ENCODE measurements at regions not wholly inside any gene's neighbourhood (a gene's known extent, or its start where the extent isn't known, plus 50 kb on each side); places are given as distances from the start of the nearest gene placed in this dataset.

DNA sequence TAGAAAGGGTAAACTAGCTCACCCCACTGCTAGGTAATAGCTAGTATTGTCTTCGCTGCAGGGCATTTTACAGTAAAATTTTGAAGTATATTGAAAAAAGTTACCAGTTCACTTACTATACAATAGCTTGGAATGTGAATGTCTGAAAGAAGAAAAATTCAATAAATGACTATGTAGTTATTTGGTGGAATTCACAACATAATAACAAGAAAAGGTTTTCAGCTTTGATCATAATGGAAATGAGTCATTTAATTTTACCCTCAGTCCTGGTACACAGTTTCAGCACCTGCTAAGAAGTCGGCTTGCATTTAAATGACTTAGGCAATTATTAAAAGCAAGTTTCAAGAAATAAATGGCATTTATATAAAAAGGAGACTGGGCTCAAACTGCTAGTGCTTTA is 90.4 kb downstream of the NUP35 start:
- ChIA-PET POLR2A (no interaction called here), CTCF (interaction anchor here (0.7 to 1.6 kb wide), 2 partner anchors 12 kb away, joined by 3 to 4 read pairs; no protein-coding TSS in a partner anchor)
- Mint-ChIP-seq H3K27me3 (no peaks in the 10 kb centered on the region), H3K36me3 (ENCODE audit: low read depth) (peaks cover 9% of the 10 kb centered on the region), H3K9me3 (ENCODE audit: low read depth) (no peaks in the 10 kb centered on the region), H3K27ac (no peak overlapping the region), H3K4me1 (peaks cover 17% of the 10 kb centered on the region), H3K4me3 (no peak overlapping the region)
- DNase-seq, result no peak
- intact Hi-C loops (cut with DNase I, micrococcal nuclease), result loop anchor here in 1 of 2 experiments (1.0 kb wide), 1 partner anchor 15 kb away; no protein-coding TSS in a partner anchor
- peak; percentile 42 for ATAC-seq

DNA sequence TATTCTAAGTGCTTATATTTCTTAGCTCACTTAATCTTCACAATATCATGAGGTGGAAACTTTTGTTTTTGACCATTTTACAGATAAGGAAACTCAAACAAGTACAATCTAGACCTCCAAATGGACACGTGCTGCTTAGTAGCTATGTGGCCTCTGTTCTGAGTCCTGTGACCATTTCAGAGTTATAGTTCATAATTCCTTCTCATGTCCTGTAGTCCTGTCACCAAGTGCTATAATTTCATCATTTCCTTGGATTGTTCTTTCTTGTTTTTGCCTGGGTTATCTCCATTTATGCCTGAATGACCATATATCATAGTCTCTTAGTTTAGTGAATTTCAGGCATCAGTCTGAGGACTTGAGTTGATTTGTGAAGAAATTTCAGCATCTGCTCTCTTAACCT is 91.7 kb downstream of the NUP35 start:
- ChIA-PET POLR2A (no interaction called here), CTCF (interaction anchor here (1.6 kb wide), 1 partner anchor 11 kb away, joined by 4 read pairs; no protein-coding TSS in a partner anchor)
- intact Hi-C loops (cut with DNase I, micrococcal nuclease), result no loop called here
- peaks cover 17% of the 10 kb centered on the region for H3K4me1 Mint-ChIP-seq
- no peak overlapping the region for H3K4me3 Mint-ChIP-seq
- no peak overlapping the region for H3K27ac Mint-ChIP-seq
- no peak for ATAC-seq
- no peaks in the 10 kb centered on the region for H3K9me3 Mint-ChIP-seq (ENCODE audit: low read depth)
- H3K27me3 Mint-ChIP-seq, result no peaks in the 10 kb centered on the region
- no peak for DNase-seq
- peaks cover 5% of the 10 kb centered on the region for H3K36me3 Mint-ChIP-seq (ENCODE audit: low read depth)

DNA sequence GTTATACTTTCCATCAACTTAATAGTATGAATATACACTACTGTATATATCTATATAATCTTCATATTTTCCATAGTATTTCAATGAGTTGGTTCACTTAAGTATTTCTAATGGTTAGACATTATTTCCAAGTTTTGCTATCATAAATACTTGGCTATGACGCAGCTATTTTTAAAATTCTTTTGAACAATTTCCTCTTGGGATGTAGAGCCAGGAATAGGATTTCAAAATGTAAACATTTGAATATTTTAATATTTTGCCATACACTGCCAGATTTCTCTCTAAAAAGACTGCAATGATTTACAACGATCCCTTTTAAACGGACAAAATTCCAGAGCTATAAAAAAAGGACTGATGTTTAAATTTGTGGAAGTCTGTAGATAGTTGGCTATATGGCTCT is 95.6 kb downstream of the NUP35 start:
- POLR2A ChIA-PET, result interaction anchor here (0.7 kb wide), 1 partner anchor 141 kb away, joined by 5 read pairs; the partner anchor contains the start of gene DUSP19
- no peak overlapping the region for H3K27ac Mint-ChIP-seq

DNA sequence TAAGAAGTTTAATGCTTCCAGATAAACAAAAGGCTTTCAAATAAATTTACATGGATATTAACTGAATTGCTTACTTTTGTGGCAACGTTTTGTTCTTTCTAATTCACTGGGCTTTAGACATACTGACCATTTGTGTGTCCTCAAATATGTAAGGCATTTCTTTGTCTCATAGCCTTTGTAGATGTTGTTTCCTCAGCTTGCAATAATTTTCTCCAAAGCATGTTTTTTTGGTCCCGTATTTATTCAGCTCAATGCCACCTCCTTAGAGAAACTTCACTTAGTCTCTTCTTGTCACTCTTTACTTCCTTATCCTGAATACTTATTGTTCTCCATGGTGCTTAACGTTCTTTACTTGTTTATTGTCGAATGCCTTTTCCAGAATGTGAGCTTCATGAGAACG is 98.5 kb downstream of the NUP35 start:
- DNase-seq, result no peak
- no peak for ATAC-seq
- intact Hi-C loops (cut with DNase I, micrococcal nuclease), result no loop called here
- ChIA-PET POLR2A (no interaction called here), CTCF (no interaction called here)
- Mint-ChIP-seq H3K4me1 (no peaks in the 10 kb centered on the region), H3K27ac (no peak overlapping the region), H3K27me3 (no peaks in the 10 kb centered on the region), H3K36me3 (ENCODE audit: low read depth) (peaks cover 14% of the 10 kb centered on the region), H3K9me3 (ENCODE audit: low read depth) (peaks cover 4% of the 10 kb centered on the region), H3K4me3 (no peak overlapping the region)

More for the DNA sequence above, 95.6 kb downstream of the NUP35 start:
- Mint-ChIP-seq H3K4me1 (peaks cover 1% of the 10 kb centered on the region), H3K27me3 (no peaks in the 10 kb centered on the region), H3K36me3 (ENCODE audit: low read depth) (peaks cover 7% of the 10 kb centered on the region), H3K9me3 (ENCODE audit: low read depth) (no peaks in the 10 kb centered on the region), H3K4me3 (no peak overlapping the region)
- DNase-seq (no peak), ATAC-seq (no peak)
- CTCF ChIA-PET, result interaction anchor here (0.6 kb wide), 1 partner anchor 604 kb away, joined by 4 read pairs; no protein-coding TSS in a partner anchor
- intact Hi-C loops (cut with DNase I, micrococcal nuclease), result no loop called here

DNA sequence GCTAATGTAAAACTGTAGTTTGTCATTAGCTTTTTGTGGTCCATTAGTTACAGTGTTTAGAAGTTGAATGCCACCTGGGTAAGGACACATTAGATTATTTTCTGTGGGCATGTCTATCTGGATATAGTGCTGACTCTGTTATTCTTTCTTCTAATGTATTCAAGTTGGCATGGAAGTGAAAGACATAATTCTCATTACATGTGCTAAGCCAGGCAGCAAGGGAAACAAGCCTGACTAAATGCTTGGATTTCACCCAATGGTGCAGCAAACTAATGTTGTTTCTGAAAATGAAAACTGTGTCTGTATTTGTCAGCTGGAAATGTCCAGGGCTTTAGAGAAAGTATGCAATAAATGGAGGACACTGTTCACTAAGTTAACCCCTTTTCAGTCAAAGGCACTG is 100.7 kb downstream of the NUP35 start:
- ATAC-seq (no peak), DNase-seq (no peak)
- ChIA-PET POLR2A (no interaction called here), CTCF (no interaction called here)
- Mint-ChIP-seq H3K4me1 (peaks cover 10% of the 10 kb centered on the region), H3K9me3 (ENCODE audit: low read depth) (peaks cover 4% of the 10 kb centered on the region), H3K27me3 (no peaks in the 10 kb centered on the region), H3K36me3 (ENCODE audit: low read depth) (peaks cover 14% of the 10 kb centered on the region), H3K27ac (no peak overlapping the region), H3K4me3 (no peak overlapping the region)
- intact Hi-C loops (cut with DNase I, micrococcal nuclease), result no loop called here

DNA sequence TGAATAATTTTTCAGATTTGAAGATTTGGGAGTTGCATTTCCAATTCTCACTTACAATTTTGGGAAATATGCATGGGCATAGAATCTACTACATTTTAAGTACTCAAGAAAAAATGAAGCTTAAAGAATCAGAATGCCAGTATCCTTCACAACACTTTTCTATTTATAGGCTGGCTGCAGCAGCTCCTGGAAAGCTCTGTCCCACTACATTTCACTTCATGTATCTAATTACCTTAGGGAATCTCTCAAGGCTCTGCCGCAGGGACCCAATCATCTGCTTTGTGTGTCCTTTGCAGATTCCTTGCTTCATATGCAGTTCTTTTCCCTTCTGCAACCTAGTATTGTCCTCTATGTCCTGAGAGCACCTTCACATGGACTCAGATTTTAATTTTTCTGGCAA is 102.9 kb downstream of the NUP35 start:
- intact Hi-C loops (cut with DNase I, micrococcal nuclease), result no loop called here
- H3K4me3 Mint-ChIP-seq, result no peak overlapping the region
- peaks cover 10% of the 10 kb centered on the region for H3K36me3 Mint-ChIP-seq (ENCODE audit: low read depth)
- no peak for ATAC-seq
- H3K27me3 Mint-ChIP-seq, result peaks cover 2% of the 10 kb centered on the region
- H3K4me1 Mint-ChIP-seq, result peaks cover 10% of the 10 kb centered on the region
- ChIA-PET POLR2A (no interaction called here), CTCF (interaction anchor here (1.4 kb wide), 1 partner anchor 12 kb away, joined by 4 read pairs; no protein-coding TSS in a partner anchor)
- peaks cover 4% of the 10 kb centered on the region for H3K9me3 Mint-ChIP-seq (ENCODE audit: low read depth)
- no peak overlapping the region for H3K27ac Mint-ChIP-seq
- DNase-seq, result no peak

DNA sequence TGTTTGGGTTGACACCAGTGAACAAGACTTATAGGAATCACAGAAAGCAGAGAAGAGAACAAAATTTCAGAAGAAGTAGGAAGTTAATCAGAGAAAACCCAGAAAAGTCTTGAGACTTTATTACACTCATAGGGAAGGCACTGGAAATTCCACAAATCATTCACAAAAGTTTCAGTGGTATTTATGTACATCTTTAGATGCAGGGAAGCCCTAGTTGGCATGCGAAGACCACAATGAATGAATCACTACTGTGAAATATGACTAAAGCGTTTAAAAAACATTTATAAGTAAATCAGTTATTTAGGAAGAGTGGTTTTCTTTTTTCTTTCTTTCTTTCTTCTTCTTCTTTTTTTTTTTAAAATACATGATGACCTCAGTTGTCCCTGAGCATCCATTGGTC is 105.1 kb downstream of the NUP35 start:
- CTCF ChIA-PET, result no interaction called here
- DNase-seq (peak; percentile 36), ATAC-seq (peak; percentile 76)
- Mint-ChIP-seq H3K4me3 (no peak overlapping the region), H3K4me1 (peaks cover 10% of the 10 kb centered on the region), H3K27ac (no peak overlapping the region), H3K27me3 (peaks cover 2% of the 10 kb centered on the region), H3K36me3 (ENCODE audit: low read depth) (peaks cover 7% of the 10 kb centered on the region), H3K9me3 (ENCODE audit: low read depth) (peaks cover 8% of the 10 kb centered on the region)
- POLR2A ChIA-PET, result no interaction called here
- intact Hi-C loops (cut with DNase I, micrococcal nuclease), result loop anchor here in 1 of 2 experiments (1.0 kb wide), 1 partner anchor 15 kb away; no protein-coding TSS in a partner anchor

DNA sequence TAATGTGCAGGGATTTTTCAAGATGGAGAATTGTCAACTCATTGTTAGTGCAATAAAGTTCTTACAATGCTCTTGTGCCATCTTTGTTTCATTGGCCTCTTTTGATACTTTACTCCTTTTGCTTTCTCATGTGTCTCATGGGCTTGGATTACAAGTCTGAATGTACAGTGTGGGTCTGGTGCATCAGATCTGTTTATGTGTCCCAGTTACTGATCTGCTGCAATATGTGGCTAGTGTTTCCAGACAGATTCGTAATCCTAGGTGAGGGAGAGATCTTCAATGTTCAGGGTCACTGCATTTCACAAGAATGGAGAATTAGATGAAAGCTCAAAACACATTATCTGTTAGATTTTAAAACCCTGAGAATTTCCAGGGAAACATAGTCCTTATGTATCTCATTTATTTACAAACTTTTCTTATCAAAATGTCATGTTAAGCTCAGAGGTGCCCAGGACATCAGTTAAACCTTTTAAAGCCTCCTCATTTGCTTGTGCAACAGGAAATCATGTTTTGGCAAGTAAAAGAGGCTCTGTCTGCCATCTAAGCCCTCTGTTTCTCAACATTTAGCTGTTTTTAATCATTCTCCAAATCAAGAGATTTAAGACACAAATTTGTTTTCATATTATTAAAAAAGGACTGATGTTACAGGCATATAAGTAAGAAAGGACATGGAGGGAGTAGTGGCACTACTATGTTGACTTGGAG is 108.1 kb downstream of the NUP35 start:
- ChIA-PET POLR2A (no interaction called here), CTCF (interaction anchor here (0.9 kb wide), 1 partner anchor 16 kb away, joined by 4 read pairs; no protein-coding TSS in a partner anchor)
- no peaks in the 10 kb centered on the region for H3K36me3 Mint-ChIP-seq (ENCODE audit: low read depth)
- intact Hi-C loops (cut with DNase I, micrococcal nuclease), result no loop called here
- DNase-seq (no peak), ATAC-seq (no peak)
- no peak overlapping the region for H3K27ac Mint-ChIP-seq
- no peak overlapping the region for H3K4me3 Mint-ChIP-seq
- H3K9me3 Mint-ChIP-seq (ENCODE audit: low read depth), result peaks cover 4% of the 10 kb centered on the region
- peaks cover 10% of the 10 kb centered on the region for H3K4me1 Mint-ChIP-seq
- peaks cover 2% of the 10 kb centered on the region for H3K27me3 Mint-ChIP-seq

DNA sequence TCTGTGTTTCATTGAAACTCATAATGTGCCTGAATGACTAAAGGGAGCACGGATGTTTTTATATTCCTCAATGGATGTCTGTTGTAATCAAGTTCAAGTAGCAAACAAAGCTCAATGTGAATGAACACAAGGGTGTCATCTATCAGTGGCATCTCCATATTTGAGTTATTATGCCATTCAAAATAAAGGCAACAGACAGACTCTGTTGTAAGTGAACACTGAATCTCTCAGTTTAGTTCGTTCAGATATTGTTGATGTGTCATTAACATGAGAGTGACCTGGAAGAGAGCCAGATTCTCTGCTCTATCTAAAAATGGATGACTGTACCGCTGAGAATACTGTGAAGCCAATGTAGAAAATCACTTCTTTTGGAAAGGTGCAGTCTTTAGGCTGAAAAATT is 118.7 kb downstream of the NUP35 start:
- H3K27ac Mint-ChIP-seq, result no peak overlapping the region
- ChIA-PET CTCF (no interaction called here), POLR2A (no interaction called here)
- no peaks in the 10 kb centered on the region for H3K27me3 Mint-ChIP-seq
- H3K36me3 Mint-ChIP-seq (ENCODE audit: low read depth), result no peaks in the 10 kb centered on the region
- DNase-seq (no peak), ATAC-seq (no peak)
- intact Hi-C loops (cut with DNase I, micrococcal nuclease), result no loop called here
- no peaks in the 10 kb centered on the region for H3K9me3 Mint-ChIP-seq (ENCODE audit: low read depth)
- H3K4me3 Mint-ChIP-seq, result no peak overlapping the region
- H3K4me1 Mint-ChIP-seq, result no peaks in the 10 kb centered on the region

DNA sequence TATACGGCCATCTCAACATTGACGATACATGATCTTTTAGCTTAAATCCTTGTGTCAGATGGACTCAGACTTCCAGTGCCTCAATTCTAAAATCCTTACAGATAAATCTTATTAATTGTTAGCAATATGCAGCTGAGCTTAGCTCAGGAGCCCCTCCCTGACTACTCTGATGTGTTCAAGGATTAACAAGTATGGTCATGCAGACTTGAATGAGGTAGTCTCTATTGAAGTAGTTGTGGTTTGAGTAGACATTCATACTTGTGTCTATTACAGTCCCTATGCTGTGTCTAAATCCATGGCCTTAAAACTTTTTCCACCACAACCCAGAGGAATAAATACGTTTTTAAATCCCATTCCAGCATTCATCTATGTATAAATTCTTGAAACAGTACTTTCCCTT is 119.5 kb downstream of the NUP35 start:
- ATAC-seq, result no peak
- intact Hi-C loops (cut with DNase I, micrococcal nuclease), result no loop called here
- Mint-ChIP-seq H3K27me3 (no peaks in the 10 kb centered on the region), H3K36me3 (ENCODE audit: low read depth) (no peaks in the 10 kb centered on the region), H3K27ac (no peak overlapping the region), H3K4me3 (no peak overlapping the region), H3K4me1 (no peaks in the 10 kb centered on the region), H3K9me3 (ENCODE audit: low read depth) (no peaks in the 10 kb centered on the region)
- CTCF ChIA-PET, result interaction anchor here (0.7 kb wide), 2 partner anchors 31 to 311 kb away, joined by 3 read pairs; no protein-coding TSS in a partner anchor
- no peak for DNase-seq
- POLR2A ChIA-PET, result no interaction called here

DNA sequence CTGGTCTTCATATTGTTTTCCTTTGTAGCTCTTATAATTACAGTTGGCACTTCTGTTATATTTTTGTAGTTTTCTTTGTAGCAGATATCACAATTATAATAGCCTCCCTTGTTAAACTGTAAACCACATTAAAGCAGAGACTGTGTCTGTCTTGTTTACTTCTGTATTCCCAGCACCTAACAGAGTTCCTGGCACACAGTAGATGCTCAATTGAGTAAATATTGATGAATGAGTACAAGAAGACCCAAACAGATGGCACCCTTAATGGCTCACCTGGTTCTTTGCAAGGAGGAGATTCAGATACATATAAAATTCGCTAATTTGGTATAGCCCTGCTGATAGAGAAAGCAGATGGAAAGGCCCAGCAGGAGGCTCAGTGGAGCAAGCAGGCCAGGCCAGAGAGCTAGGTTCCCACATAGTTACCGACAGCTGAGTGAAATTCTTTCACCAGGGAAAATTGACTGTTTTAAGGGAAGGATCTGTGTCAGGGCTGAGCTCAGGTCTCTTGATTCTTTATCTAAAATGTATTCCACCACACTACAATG is 120.1 kb downstream of the NUP35 start:
- no peak for ATAC-seq
- POLR2A ChIA-PET, result no interaction called here
- H3K27ac Mint-ChIP-seq, result no peak overlapping the region

More for the DNA sequence above, 120.1 kb downstream of the NUP35 start:
- Mint-ChIP-seq H3K9me3 (ENCODE audit: low read depth) (no peaks in the 10 kb centered on the region), H3K4me1 (no peaks in the 10 kb centered on the region), H3K36me3 (ENCODE audit: low read depth) (no peaks in the 10 kb centered on the region), H3K4me3 (no peak overlapping the region), H3K27me3 (no peaks in the 10 kb centered on the region)
- intact Hi-C loops (cut with DNase I, micrococcal nuclease), result no loop called here
- CTCF ChIA-PET, result interaction anchor here (0.7 to 1.0 kb wide), 3 partner anchors 32 to 418 kb away, joined by 3 read pairs; no protein-coding TSS in a partner anchor
- no peak for DNase-seq

Data from activated CD4-positive, alpha-beta T cell treated with anti-CD3 and anti-CD28 coated beads for 36 hours (primary cell).